Glomerular visceral epithelial cell (primary cell): ENCODE measurements at regions not wholly inside any gene's neighbourhood (a gene's known extent, or its start where the extent isn't known, plus 50 kb on each side); places are given as distances from the start of the nearest gene placed in this dataset.
"Not testable (repeated sequence)": the region's sequence is repeated elsewhere in the genome, so short reads cannot be mapped to it uniquely, and the experiment has no call there.

ENCODE experiments used
- DNase-seq: peaks from one replicate; pipeline ENCODE4 v3.0.0-alpha.2; 2016; ENCODE audit errors: extremely low spot score

DNA sequence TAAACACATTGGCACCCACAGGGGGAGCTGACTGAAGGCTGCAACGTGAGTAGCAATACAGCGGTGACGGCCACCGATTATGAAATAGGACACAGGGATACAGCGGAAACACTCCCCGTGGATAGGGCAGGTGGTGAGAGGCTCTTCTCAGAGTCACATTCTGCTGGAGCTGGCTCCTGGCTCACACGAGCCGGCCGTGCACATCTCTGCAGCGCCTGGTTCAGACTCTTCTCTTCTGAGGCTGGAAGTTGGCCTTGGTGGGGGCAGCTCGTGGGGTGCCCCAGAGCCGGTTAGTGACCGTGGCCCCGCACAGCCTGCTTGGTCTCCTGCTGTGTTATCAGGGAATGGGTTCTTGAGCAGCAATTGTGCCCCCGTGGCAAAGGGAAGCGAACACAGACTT is 61.3 kb upstream of the EN2 start:
- DNase-seq, result no peak

DNA sequence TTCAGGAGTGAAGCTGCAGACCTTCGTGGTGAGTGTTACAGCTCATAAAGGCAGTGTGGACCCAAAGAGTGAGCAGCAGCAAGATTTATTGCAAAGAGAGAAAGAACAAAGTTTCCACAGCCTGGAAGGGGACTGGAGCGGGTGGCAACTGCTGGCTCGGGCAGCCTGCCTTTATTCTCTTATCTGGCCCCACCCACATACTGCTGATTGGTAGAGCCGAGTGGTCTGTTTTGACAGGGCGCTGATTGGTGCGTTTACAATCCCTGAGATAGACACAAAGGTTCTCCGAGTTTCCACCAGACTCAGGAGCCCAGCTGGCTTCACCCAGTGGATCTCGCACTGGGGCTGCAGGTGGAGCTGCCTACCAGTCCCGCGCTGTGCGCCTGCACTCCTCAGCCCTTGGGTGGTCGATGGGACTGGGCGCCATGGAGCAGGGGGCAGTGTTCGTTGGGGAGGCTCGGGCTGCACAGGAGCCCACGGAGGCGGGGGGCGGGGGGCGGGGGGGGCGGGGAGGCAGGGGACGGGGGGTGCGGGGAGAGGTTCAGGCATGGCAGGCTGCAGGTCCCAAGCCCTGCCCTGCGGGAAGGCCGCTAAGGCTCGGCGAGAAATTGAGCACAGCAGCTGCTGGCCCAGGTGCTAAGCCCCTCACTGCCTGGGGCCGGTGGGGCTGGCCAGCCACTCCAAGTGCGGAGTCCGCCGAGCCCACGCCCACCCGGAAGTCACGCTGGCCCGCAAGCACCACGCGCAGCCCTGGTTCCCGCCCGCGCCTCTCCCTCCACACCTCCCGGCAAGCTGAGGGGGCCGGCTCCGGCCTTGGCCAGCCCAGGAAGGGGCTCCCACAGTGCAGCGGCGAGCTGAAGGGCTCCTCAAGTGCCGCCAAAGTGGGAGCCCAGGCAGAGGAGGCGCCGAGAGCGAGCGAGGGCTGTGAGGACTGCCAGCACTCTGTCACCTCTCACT is 59.9 kb upstream of the EN2 start:
- not testable (repeated sequence) for DNase-seq

DNA sequence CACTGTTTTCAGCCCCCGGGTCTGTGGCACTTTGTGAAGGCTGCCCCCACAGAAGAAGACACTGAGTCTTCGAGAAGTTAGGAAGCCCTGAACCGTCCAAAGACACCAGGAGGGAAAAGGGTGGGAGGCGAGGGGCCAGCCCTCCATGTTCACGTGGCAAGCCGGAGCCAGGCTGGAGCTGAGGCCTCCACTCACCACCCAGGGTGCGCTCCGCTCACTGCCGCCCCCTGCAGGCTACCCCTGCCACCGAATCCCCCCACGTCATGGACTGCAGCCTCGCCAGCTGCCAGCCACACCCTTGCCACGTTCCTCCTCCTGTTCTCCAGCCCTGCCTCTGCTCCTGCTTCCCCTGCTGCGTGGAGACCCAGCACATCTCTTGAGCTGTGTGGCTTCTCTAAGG is 59.0 kb upstream of the EN2 start:
- DNase-seq, result no peak

DNA sequence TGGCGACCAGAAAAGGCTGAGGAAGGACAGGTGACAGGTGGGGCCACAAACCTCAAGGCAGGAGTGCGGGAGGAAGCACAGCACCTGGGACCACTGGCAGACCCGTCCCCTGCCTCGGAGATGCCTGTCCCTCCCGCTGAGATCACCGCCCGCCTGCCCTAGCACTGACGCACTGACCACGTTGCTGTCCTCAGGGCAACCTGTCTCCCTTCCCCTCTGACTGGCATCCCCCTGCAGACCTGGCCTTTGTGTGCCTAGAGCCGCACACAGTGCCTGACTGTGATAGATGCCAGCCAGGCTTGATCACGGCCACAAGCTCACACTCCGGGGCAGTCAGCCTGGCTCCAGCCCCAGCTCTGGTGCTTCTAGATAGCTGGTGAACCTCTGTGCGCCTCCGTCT is 58.4 kb upstream of the EN2 start:
- no peak for DNase-seq

DNA sequence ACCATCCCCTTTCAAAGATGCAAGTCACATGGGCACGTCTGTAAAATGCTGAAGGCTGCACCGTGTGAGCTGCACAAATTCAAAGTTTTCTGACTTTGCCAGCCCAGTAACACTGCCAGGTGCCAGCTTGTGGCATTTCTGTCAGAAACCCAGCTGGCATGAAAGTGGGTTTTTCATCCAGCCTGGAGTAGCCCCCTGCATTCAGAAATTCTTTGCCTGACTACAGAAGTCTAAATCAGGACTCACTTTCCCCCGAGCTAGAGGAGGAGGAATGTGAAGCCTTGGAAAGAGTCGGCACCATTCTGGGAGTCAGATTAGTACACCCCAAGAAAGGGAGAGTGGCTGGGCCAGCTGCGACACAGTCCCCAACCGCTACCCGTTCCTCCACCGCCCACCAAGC is 56.7 kb upstream of the EN2 start:
- DNase-seq, result no peak

DNA sequence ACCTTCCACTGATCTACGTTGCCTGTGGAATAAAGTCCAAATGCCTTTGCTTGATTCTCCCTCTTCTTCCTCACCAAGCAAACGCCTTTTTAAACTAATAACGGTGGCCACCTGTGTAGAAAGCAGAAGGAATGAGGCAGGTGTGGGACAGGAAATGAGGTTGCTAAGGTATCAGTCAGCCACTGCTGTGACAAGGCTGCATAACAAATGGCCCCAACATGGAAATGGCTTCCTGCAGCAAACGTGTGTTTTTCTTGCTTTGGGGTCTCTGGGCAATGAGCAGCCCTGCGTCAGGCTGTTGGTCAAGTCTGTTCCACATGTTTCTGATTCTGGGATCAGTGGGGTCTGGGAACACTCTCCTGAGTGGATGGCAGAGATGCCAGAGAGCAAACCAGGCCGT is 56.0 kb upstream of the EN2 start:
- DNase-seq, result no peak

DNA sequence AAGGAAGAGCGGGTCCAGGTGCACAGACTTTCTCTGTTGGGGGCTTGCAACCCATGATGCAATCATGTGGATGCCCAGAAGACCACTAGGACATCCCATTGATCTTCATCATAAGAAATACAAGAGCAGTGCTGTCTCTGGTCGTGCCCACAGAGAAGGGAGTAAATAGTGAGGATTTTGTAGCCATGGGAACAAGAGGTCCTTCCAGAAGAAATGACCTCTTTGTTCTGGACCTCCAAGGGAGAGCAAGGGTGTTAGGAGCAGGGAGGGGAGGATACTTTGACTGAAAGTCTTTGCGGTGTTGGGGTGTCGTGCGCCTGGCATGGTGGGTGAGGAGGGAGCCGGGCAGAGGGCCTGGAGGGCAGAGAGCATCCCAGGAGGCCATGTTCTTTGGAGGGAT is 55.0 kb upstream of the EN2 start:
- no peak for DNase-seq

DNA sequence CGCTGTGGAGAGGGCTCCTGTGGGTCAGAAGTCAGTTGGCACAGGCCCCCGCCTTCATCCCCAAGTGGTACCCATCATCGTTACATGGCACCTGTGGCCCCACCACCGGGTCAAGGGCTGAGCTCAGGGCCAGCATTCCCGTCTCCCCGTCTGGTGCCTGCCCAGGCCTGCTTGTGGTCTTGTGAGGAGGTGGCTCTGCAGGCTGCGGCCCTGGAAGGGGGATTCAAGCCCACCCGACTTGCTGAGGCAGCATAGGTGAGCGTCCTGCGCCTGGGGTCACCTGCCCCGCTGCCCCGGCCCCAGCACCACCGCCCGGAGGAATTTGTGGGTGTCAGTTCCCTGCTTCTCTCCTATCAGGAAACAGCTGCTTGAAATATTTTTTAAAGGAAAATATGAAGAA is 53.0 kb upstream of the EN2 start:
- DNase-seq, result no peak

DNA sequence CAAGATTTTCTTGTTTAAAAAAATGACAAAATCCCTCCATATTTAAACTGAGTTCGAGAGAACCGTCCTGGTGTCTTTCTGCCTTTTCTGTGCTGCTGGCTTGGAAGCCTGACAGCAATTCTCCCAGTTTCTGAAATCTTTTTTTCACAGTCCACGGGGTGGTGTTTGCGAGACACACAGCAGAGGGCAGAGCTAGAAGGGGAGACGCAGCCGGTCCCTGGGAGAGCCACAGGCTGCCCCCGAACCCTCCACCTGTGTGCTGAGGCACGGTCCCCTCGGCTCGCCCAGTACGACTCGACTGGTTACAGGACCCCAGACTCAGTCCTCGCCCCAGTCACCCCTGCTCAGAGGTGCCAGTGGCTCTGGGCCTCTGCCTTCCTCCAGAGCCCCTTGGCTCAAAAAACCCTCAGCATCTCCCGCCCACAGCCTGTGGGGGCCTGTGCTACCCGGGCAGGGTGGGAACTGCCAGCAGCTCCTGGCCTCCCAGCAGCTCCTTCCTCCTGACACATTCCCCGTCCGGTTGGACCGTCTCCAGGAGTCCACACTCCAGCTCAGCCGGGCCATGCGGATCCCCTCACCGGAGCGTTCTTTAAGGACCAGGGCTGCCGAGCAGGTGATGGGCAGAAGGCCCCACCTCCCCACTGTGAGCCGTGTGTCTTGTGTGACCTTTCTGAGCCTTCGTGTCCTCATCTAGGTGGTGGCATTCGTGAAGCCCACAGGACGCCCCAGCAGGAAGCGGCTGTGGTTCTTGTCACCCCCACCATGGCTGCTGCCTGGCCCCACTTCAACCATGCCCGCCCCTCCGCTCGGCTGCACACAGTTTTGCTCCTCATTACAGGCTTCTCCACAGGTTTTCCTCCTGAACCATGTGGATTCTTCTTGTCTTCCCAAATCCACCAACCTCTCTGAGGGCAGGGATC is 52.3 kb upstream of the EN2 start:
- no peak for DNase-seq

DNA sequence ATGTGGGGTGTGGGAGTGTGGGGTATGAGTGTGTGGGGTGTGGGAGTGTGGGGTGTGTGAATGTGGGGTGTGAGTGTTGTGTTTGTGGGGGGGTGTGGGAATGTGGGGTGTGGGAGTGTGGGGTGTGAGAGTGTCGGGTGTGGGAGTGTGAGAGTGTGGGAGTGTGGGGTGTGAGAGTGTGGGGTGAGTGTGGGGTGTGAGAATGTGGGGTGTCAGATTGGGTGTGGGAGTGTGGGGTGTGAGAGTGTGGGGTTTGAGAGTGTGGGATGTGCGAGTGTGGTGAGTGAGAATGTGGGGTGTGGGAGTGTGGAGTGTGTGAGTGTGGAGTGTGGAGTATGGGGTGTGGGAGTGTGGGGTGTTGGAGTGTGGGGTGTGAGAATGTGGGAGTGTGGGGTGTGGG is 50.1 kb upstream of the EN2 start:
- DNase-seq, result no peak
